ELR (cell line): ENCODE measurements at regions not wholly inside any gene's neighbourhood (a gene's known extent, or its start where the extent isn't known, plus 50 kb on each side); places are given as distances from the start of the nearest gene placed in this dataset.
"Not testable (repeated sequence)": the region's sequence is repeated elsewhere in the genome, so short reads cannot be mapped to it uniquely, and the experiment has no call there.

Source experiments
- DNase-seq: peaks from one replicate; pipeline ENCODE4 v3.0.0-alpha.2; 2015; ENCODE audit warnings: low read depth

GRCh38 chr15:92705764-92706163, 50.2 kb upstream of the FAM174B start:
- DNase-seq: no peak

GRCh38 chr15:92706201-92706600, 50.6 kb upstream of the FAM174B start:
- no peak for DNase-seq

- DNase-seq: no peak
Measured at GRCh38 chr15:92707880-92708551, 52.4 kb upstream of the FAM174B start.

- DNase-seq: no peak
Measured at GRCh38 chr15:92708635-92709034, 53.1 kb upstream of the FAM174B start.

GRCh38 chr15:92709110-92709790, 53.7 kb upstream of the FAM174B start:
- no peak for DNase-seq

GRCh38 chr15:92711457-92711831, 55.9 kb upstream of the FAM174B start:
- no peak for DNase-seq

- DNase-seq: peak; percentile 28
Measured at GRCh38 chr15:92714077-92714476, 58.5 kb upstream of the FAM174B start.

- peak; percentile 73 for DNase-seq
Measured at GRCh38 chr15:92714477-92715401, 59.2 kb upstream of the FAM174B start.

- DNase-seq: no peak
Measured at GRCh38 chr15:92715758-92716157, 60.2 kb upstream of the FAM174B start.

- no peak for DNase-seq
Measured at GRCh38 chr15:92719021-92719420, 63.4 kb upstream of the FAM174B start.

- DNase-seq: no peak
Measured at GRCh38 chr15:92724144-92724543, 68.6 kb upstream of the FAM174B start.

GRCh38 chr15:92725171-92725570, 69.6 kb upstream of the FAM174B start:
- DNase-seq: no peak

- DNase-seq: no peak
Measured at GRCh38 chr15:92728266-92728665, 72.7 kb upstream of the FAM174B start.

- DNase-seq: no peak
Measured at GRCh38 chr15:92733090-92733933, 77.7 kb upstream of the FAM174B start.

- DNase-seq: no peak
Measured at GRCh38 chr15:92733934-92734521, 78.5 kb upstream of the FAM174B start.

GRCh38 chr15:92739246-92739645, 83.7 kb upstream of the FAM174B start:
- not testable (repeated sequence) for DNase-seq

GRCh38 chr15:92745845-92746271, 90.3 kb upstream of the FAM174B start:
- no peak for DNase-seq

GRCh38 chr15:92747047-92747446, 91.5 kb upstream of the FAM174B start:
- no peak for DNase-seq

GRCh38 chr15:92749216-92749615, 93.6 kb upstream of the FAM174B start:
- no peak for DNase-seq

- no peak for DNase-seq
Measured at GRCh38 chr15:92749946-92750345, 94.4 kb upstream of the FAM174B start.

GRCh38 chr15:92751528-92751927, 96.0 kb upstream of the FAM174B start:
- DNase-seq: no peak
